Upper lobe of left lung (tissue), 6 donors: ENCODE measurements at regions not wholly inside any gene's neighbourhood (a gene's known extent, or its start where the extent isn't known, plus 50 kb on each side); places are given as distances from the start of the nearest gene placed in this dataset.

Experiments
- ATAC-seq, 2 donors: fragments of 200-7000 bp; cut with Tn5 transposase; one replicate each; pipeline ENCODE4 v1.9.1; 2022; ENCODE audit warnings: mild to moderate bottlenecking in 2 of 2, moderate library complexity in 2 of 2; ENCODE audit not compliant: low FRiP score in 2 of 2
- DNase-seq, 2 donors: peaks; one replicate each; pipeline ENCODE4 v3.0.0-alpha.2; 2019 to 2020
- H3K27ac ChIP-seq, 4 donors: fragments of 200-600 bp; sonication (generic); one replicate each; pipeline ENCODE4 v1.5.1; 2016 to 2019
- H3K27me3 ChIP-seq, 4 donors: fragments of 200-600 bp; sonication (generic); one replicate each; pipeline ENCODE4 v1.5.1; 2017 to 2019
- H3K36me3 ChIP-seq, 4 donors: fragments of 200-600 bp; sonication (generic); one replicate each; pipeline ENCODE4 v1.5.1; 2016 to 2019
- H3K4me1 ChIP-seq, 4 donors: fragments of 200-600 bp; sonication (generic); one replicate each; pipeline ENCODE4 v1.5.1; 2018 to 2019
- H3K4me3 ChIP-seq, 4 donors: fragments of 200-600 bp; sonication (generic); one replicate each; pipeline ENCODE4 v1.5.1; 2017 to 2019; ENCODE audit warnings: mild to moderate bottlenecking in 2 of 4, moderate library complexity in 1 of 4
- H3K9me3 ChIP-seq, 4 donors: fragments of 200-600 bp; sonication (generic); one replicate each; pipeline ENCODE4 v1.5.1; 2018 to 2019
- EP300 ChIP-seq, 4 donors: sonication (generic); formaldehyde crosslinking; IDR thresholded peaks; one replicate each; pipeline ENCODE4 v1.5.1; 2017; ENCODE audit warnings: antibody characterized with exemption in 4 of 4, control low read depth in 2 of 4
- POLR2A ChIP-seq, 4 donors: fragments of 450-650 bp; IDR thresholded peaks; one replicate each; pipeline ENCODE4 v1.5.1; 2016 to 2017; ENCODE audit warnings: antibody characterized with exemption in 4 of 4, mild to moderate bottlenecking in 2 of 4
- POLR2AphosphoS5 ChIP-seq, 2 donors: sonication (generic); formaldehyde crosslinking; IDR thresholded peaks; one replicate each; pipeline ENCODE4 v1.5.1; 2017; ENCODE audit warnings: antibody characterized with exemption in 2 of 2
- WGBS, 2 donors: methylation state at CpG; one replicate each; pipeline ENCODE4 v1.1.5; 2017 to 2018; 5-methylcytosine and 5-hydroxymethylcytosine counted together
- TF ChIP-seq, protein P1 (sequence below), 6 experiments: fragments of 450-650 bp in 4 of 6; fragments of 200-600 bp in 2 of 6; sonication (generic) in 2 of 6; IDR thresholded peaks; one replicate each; pipeline ENCODE4 v1.5.1; 2016 to 2019; ENCODE audit warnings: antibody characterized with exemption in 6 of 6
- donor health status: DM: no; HTN: no; CAD: no; lungs with moderate emphysema.
- donor health status: DM: no; HTN: yes; CAD: no; lungs with severe emphysema.

DNA sequence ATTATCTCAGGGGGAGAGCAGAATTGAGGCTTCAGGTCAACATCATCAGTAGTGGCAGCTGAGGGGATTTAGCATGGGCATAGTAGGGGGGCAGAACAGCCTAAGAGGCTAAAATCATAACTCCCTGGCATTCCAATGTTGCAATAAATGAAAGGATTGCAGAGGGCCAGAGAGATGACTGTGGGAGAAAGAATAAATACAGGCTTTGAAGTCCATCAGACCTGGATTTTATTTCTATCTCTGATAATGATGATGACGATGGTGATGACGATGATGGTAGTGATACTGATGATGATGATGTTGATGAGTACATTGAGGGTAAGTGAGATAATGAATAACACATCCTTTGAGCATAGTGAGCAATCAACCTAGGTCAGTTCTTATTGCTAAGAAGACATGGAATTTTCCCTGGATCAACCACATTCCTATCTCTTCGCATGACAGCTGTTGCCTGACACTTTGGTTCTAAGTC lies 107.4 kb upstream of the CDH11 start:
- Histone ChIP-seq H3K4me3 (no peak overlapping the region), H3K27me3 (no peaks in the 10 kb centered on the region), H3K27ac (no peak overlapping the region), H3K4me1 (no peaks in the 10 kb centered on the region), H3K9me3 (no peaks in the 10 kb centered on the region), H3K36me3 (no peaks in the 10 kb centered on the region)
- ATAC-seq: no peak
- no peak for TF ChIP-seq EP300 (IDR thresholded peaks at IDR 0.05)
- TF ChIP-seq POLR2A (IDR thresholded peaks at IDR 0.05): no peak
- no peak for TF ChIP-seq POLR2AphosphoS5 (IDR thresholded peaks at IDR 0.05)
- TF ChIP-seq, protein P1, sequence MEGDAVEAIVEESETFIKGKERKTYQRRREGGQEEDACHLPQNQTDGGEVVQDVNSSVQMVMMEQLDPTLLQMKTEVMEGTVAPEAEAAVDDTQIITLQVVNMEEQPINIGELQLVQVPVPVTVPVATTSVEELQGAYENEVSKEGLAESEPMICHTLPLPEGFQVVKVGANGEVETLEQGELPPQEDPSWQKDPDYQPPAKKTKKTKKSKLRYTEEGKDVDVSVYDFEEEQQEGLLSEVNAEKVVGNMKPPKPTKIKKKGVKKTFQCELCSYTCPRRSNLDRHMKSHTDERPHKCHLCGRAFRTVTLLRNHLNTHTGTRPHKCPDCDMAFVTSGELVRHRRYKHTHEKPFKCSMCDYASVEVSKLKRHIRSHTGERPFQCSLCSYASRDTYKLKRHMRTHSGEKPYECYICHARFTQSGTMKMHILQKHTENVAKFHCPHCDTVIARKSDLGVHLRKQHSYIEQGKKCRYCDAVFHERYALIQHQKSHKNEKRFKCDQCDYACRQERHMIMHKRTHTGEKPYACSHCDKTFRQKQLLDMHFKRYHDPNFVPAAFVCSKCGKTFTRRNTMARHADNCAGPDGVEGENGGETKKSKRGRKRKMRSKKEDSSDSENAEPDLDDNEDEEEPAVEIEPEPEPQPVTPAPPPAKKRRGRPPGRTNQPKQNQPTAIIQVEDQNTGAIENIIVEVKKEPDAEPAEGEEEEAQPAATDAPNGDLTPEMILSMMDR (IDR thresholded peaks at IDR 0.05): no peak
- DNase-seq: no peak
- 91 to 92% methylated on average over 3 of the region's 3 CpGs for WGBS, 2 donors

DNA sequence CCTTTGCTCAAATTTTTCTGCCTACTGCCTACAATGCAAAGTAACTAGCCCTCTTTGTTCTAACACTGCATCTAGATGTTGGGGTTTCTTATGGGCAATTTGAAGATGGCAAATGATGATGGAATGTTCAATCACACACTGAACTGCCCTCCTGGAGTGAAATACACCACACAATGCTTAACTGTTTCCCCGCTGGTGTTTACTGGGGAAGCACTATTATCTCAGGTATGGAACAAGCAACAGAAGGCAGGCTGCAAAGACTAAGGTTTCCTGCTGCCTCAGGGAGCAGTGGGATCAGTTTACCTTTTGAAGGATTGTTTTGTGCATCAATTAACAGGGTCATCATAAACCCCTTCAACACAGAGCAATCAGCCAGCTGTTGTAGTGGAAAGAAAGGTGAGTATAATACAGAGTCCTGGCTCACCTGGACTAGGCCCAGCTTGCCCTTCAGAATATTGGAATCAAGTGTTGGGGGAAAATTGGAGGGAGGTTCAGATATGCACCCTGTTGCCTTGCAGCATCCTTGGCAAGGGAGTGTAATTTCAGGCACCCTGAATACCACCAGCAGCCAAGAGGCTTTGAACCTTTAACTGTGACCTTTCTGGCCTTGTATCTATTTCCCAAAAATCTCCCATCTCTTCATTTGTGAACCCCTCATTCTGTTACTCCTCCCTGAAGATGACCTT lies 105.4 kb upstream of the CDH11 start:
- Histone ChIP-seq H3K4me3 (no peak overlapping the region), H3K9me3 (no peaks in the 10 kb centered on the region), H3K36me3 (no peaks in the 10 kb centered on the region), H3K27ac (no peak overlapping the region), H3K4me1 (no peaks in the 10 kb centered on the region), H3K27me3 (no peaks in the 10 kb centered on the region)
- 96 to 100% methylated on average over 1 of the region's 1 CpG for WGBS, 2 donors
- TF ChIP-seq EP300 (IDR thresholded peaks at IDR 0.05): no peak
- TF ChIP-seq POLR2A (IDR thresholded peaks at IDR 0.05): no peak
- TF ChIP-seq POLR2AphosphoS5 (IDR thresholded peaks at IDR 0.05): no peak
- TF ChIP-seq, protein P1 (IDR thresholded peaks at IDR 0.05): no peak
- DNase-seq (no peak), ATAC-seq (no peak)

DNA sequence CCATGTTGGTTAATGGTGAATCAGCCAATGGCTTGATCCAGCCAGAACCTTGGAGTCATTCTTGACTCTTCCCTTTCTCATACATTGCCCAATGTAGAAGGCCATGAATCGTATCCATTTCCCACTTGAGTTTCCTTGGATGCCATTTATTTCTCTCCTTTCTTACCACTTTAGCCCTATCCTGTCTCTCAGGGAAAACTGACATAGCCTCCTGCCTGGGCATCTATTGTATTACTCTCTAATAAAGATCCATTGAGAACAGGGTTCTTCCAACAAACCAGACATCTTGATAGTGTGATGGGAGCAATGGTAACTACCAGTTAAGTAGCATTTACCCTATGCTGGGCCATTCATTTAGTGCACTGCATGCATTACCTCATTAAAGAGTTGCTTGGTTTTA lies 104.2 kb upstream of the CDH11 start:
- Histone ChIP-seq H3K27ac (no peak overlapping the region), H3K27me3 (no peaks in the 10 kb centered on the region), H3K9me3 (no peaks in the 10 kb centered on the region), H3K36me3 (no peaks in the 10 kb centered on the region), H3K4me1 (no peaks in the 10 kb centered on the region), H3K4me3 (no peak overlapping the region)
- ATAC-seq (no peak), DNase-seq (no peak)
- TF ChIP-seq POLR2A (IDR thresholded peaks at IDR 0.05) (no peak), POLR2AphosphoS5 (IDR thresholded peaks at IDR 0.05) (no peak), EP300 (IDR thresholded peaks at IDR 0.05) (no peak)
- TF ChIP-seq, protein P1 (IDR thresholded peaks at IDR 0.05): no peak
- WGBS, 2 donors: 93 to 100% methylated on average over 1 of the region's 1 CpG

DNA sequence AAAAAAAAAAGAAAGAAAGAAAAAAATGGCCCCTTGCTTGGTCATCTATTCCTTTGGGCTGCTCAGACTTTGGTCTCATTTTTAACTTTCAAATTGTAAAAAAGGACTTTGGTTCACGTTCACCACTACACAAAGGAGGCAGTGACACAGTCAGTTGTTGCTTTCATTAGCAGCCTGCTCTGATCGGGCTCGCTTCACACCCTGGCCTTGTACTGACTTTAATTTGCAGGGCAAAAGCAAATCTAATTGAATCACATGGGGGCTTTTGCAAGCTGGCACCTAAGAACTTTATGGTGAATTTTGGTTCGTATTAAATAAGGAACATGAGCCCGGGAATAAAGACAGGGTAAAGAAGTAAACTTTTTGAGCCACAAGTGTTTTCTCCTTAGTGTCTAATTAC lies 103.6 kb upstream of the CDH11 start:
- H3K36me3 ChIP-seq: no peaks in the 10 kb centered on the region
- H3K27ac ChIP-seq: no peak overlapping the region
- TF ChIP-seq, protein P1 (IDR thresholded peaks at IDR 0.05): no peak
- no peak overlapping the region for H3K4me3 ChIP-seq
- 81 to 92% methylated on average over 5 of the region's 5 CpGs for WGBS, 2 donors
- no peaks in the 10 kb centered on the region for H3K27me3 ChIP-seq
- DNase-seq: no peak
- no peak for ATAC-seq
- H3K4me1 ChIP-seq: no peaks in the 10 kb centered on the region
- H3K9me3 ChIP-seq: no peaks in the 10 kb centered on the region

DNA sequence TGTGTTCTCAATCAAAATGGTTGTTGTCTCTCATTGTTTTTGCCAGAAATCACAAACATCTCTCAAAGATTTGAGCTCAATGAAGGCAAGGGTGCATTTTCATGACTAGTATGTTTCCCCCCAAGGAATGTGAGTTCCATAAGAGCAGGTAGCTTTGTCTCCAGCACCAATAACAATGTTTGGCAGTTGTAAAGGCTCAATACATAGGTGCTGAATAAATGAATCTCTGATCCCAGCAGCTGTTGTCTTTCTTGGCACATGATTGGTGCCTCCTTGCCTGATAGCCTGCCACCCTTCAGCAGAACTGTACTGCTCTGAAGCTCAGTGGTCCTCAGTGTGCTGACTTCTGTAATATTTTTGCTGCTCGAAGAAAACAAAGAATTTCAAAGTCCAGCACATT lies 103.1 kb upstream of the CDH11 start:
- Histone ChIP-seq H3K36me3 (no peaks in the 10 kb centered on the region), H3K9me3 (no peaks in the 10 kb centered on the region), H3K4me1 (no peaks in the 10 kb centered on the region), H3K27me3 (no peaks in the 10 kb centered on the region), H3K27ac (no peak overlapping the region), H3K4me3 (no peak overlapping the region)
- DNase-seq: no peak
- TF ChIP-seq POLR2A (IDR thresholded peaks at IDR 0.05) (no peak), EP300 (IDR thresholded peaks at IDR 0.05) (no peak), POLR2AphosphoS5 (IDR thresholded peaks at IDR 0.05) (no peak)
- TF ChIP-seq, protein P1 (IDR thresholded peaks at IDR 0.05): no peak
- ATAC-seq: no peak
- WGBS, 2 donors: 85 to 100% methylated on average over 1 of the region's 1 CpG
